ENCODE measurements at regions not wholly inside any gene's neighbourhood (a gene's known extent, or its start where the extent isn't known, plus 50 kb on each side); places are given as distances from the start of the nearest gene placed in this dataset.

GRCh38 chr1:164265232-164265631 is 293.8 kb upstream of the PBX1 start:
- POLR2A ChIA-PET, result no interaction called here
- CTCF ChIA-PET, result no interaction called here
- Histone ChIP-seq H3K27ac (ENCODE audit: low read length) (no peak overlapping the region), H3K36me3 (ENCODE audit: control insufficient read depth, insufficient read depth, low read length) (no peaks in the 10 kb centered on the region), H3K4me1 (ENCODE audit: control insufficient read depth, insufficient read depth, low read length) (no peaks in the 10 kb centered on the region), H3K4me3 (ENCODE audit: low read depth in 2 of 2, low read length in 2 of 2) (no peak overlapping the region), H3K9me3 (ENCODE audit: control insufficient read depth, insufficient read depth, low read depth, low read length) (no peaks in the 10 kb centered on the region), H3K27me3 (ENCODE audit: control insufficient read depth, insufficient read depth, low read length) (no peaks in the 10 kb centered on the region)
- no peak for DNase-seq (ENCODE audit: low read depth, low spot score)
- in situ Hi-C loops (cut with HindIII; ENCODE audit: low pct_unique_long_range_greater_than_20kb, low sequenced_read_pairs), result no loop called here
- ATAC-seq, result no peak
- BruUV-seq (replicated peaks), result no TSS peak
- intact Hi-C loops (cut with micrococcal nuclease; ENCODE audit: unreplicated experiment), result no loop called here
- TF ChIP-seq SIN3A (IDR thresholded peaks at IDR 0.05; ENCODE audit: borderline replicate concordance, insufficient read depth, low read depth, low read length) (no peak), POLR2AphosphoS5 (IDR thresholded peaks at IDR 0.05; ENCODE audit: low read depth, low read length) (no peak), TCF7L2 (IDR thresholded peaks at IDR 0.05; ENCODE audit: low read depth, low read length) (no peak), REST (IDR thresholded peaks at IDR 0.05; ENCODE audit: insufficient read depth in 1 of 2, low read depth in 2 of 2, low read length in 1 of 2) (no peak)
- TF ChIP-seq, protein P1, sequence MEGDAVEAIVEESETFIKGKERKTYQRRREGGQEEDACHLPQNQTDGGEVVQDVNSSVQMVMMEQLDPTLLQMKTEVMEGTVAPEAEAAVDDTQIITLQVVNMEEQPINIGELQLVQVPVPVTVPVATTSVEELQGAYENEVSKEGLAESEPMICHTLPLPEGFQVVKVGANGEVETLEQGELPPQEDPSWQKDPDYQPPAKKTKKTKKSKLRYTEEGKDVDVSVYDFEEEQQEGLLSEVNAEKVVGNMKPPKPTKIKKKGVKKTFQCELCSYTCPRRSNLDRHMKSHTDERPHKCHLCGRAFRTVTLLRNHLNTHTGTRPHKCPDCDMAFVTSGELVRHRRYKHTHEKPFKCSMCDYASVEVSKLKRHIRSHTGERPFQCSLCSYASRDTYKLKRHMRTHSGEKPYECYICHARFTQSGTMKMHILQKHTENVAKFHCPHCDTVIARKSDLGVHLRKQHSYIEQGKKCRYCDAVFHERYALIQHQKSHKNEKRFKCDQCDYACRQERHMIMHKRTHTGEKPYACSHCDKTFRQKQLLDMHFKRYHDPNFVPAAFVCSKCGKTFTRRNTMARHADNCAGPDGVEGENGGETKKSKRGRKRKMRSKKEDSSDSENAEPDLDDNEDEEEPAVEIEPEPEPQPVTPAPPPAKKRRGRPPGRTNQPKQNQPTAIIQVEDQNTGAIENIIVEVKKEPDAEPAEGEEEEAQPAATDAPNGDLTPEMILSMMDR (IDR thresholded peaks at IDR 0.05), result no peak

- ATAC-seq (no peak), DNase-seq (ENCODE audit: low read depth, low spot score) (no peak)
- Histone ChIP-seq H3K27me3 (ENCODE audit: control insufficient read depth, insufficient read depth, low read length) (no peaks in the 10 kb centered on the region), H3K4me1 (ENCODE audit: control insufficient read depth, insufficient read depth, low read length) (no peaks in the 10 kb centered on the region), H3K27ac (ENCODE audit: low read length) (no peak overlapping the region), H3K36me3 (ENCODE audit: control insufficient read depth, insufficient read depth, low read length) (no peaks in the 10 kb centered on the region), H3K9me3 (ENCODE audit: control insufficient read depth, insufficient read depth, low read depth, low read length) (peaks cover 6% of the 10 kb centered on the region; the same call in 1 of the 2 replicates), H3K4me3 (ENCODE audit: low read depth in 2 of 2, low read length in 2 of 2) (no peak overlapping the region)
- TF ChIP-seq SIN3A (IDR thresholded peaks at IDR 0.05; ENCODE audit: borderline replicate concordance, insufficient read depth, low read depth, low read length) (no peak), POLR2AphosphoS5 (IDR thresholded peaks at IDR 0.05; ENCODE audit: low read depth, low read length) (no peak), REST (IDR thresholded peaks at IDR 0.05; ENCODE audit: insufficient read depth in 1 of 2, low read depth in 2 of 2, low read length in 1 of 2) (no peak), TCF7L2 (IDR thresholded peaks at IDR 0.05; ENCODE audit: low read depth, low read length) (no peak)
- TF ChIP-seq, protein P1 (IDR thresholded peaks at IDR 0.05), result no peak
- POLR2A ChIA-PET, result no interaction called here
- in situ Hi-C loops (cut with HindIII; ENCODE audit: low pct_unique_long_range_greater_than_20kb, low sequenced_read_pairs), result no loop called here
- CTCF ChIA-PET, result no interaction called here
- intact Hi-C loops (cut with micrococcal nuclease; ENCODE audit: unreplicated experiment), result no loop called here
- no TSS peak for BruUV-seq (replicated peaks)
Measured at GRCh38 chr1:164272156-164272555, 286.8 kb upstream of the PBX1 start.
